ENCODE measurements at regions not wholly inside any gene's neighbourhood (a gene's known extent, or its start where the extent isn't known, plus 50 kb on each side); places are given as distances from the start of the nearest gene placed in this dataset.

GRCh38 chr2:129062146-129062912 is 743.7 kb upstream of the HS6ST1 start:
- no peak for DNase-seq

DNA sequence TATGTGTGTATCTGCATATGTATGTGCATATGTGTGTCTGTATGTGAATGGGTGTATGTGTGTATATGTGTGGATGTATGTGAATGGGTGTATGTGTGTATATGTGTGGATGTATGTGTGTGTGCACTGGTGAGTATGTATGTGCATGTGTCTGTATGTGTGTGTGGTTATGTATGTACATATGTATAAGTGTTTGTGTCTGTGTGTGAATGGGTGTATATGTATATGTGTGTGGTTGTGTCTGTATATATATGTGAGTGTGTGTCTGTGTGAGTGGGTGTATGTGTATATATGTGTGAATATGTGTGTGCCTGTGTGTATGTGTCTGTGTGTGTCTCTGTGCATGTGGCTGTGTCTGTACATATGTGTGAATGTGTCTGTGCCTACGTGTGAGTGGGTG is 748.4 kb upstream of the HS6ST1 start:
- no peak for DNase-seq

DNA sequence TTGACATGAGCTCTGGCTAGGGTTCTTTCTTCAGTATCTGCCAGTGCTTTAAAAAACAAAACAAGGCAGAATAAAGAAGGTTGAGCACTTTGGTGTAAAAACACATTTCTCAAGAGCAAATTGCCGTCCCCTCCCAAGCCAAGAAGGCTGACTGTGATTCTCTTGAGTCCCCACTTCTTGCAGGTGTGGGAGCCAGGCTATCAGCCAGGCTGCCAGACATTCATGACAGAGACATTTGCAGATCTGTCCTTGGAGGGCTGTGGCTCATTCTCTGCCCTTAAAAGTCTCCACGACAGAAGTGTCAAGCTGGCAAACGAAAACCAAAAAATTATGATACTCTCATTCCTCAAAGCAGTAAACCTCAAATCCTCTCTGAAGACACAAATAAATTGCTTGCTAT is 749.3 kb upstream of the HS6ST1 start:
- DNase-seq = no peak

DNA sequence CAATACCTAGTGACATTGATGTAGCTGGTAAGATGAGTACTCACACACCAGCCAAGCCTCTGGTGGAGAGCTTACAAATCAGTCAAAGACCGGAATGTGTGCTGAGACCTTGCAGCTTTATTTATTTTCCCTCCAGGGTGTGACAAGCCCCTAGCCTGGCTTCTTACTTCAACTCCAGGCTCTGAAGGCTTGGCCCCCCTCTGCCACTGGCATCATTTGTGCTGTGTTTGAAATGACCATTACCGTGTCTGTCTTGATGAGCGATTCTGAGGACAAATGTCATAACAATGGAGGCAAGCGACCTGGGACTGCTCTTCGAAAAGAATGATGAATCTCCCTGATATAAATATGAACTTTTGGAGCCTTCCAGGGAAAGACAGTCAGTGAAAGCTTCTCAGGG is 749.9 kb upstream of the HS6ST1 start:
- DNase-seq = no peak

DNA sequence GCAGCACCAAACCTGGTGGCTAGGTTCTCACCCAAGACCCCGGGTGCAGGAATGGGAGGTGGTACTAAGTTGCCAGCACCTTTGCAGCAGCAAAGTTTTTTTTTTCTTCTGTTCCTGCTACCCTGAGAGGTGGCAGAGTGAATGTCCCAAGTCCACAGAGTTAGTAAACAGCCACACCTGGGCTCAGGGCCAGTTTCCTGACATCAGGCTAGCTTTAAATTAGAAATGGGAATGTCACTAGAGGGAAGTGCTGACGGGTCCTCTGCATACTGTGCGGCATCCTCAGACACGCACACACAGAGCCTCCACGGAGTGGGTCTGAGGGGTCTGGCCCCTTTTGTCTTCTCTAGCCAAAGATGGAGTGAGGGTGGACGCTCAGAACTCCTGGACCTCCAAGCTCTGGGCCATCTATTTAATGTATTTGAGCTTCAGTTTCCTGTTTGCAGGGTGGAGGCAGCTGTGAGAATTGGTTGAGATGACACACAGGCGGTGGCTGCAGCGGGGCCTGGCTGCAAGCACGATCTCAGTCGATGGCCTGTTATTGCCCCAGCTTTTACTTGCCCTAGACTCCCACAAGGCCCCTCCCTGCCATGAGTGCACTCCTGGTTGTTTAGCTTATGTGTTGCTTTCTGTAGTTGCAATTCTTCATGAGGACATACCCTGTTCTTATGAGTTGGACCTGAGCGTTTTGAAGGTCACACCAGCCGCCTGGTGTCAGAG is 751.4 kb upstream of the HS6ST1 start:
- no peak for DNase-seq

DNA sequence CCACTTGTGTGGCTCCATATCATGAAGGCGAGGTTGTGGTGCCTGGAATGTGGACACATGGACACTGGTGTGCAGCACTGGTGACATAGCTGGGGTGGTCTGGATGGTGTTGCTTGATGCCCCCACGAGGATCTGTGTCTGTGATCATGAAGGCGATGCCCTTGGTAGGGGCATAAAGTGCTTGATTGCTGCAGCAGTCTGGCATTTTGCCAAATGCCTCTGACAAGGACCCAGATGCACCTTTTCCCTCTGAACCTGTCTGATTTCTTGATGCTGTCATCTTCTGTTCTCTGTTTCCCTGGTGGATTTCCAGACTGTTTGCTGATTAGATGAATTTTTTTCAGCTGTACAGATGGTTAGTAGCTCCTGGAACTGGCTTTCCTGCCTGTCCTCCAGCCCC is 752.0 kb upstream of the HS6ST1 start:
- no peak for DNase-seq

DNA sequence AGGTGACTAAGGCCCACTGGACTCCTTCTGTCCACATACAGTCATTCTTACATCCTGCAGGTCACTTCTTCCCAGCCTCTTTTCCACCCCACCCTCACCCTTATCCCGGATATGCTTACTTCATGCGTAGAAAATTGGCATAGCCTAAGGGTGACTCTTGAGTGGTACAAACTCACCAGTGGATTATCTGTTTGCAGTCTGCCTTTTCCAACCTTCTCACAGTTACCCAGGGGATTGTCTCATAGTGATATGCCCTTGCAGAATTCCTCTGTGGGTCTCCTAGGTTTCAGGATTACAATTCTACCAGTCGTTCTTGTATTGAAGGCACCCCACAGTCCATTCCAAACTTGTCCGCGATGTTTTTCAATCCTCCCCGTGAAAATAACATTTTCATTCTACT is 752.9 kb upstream of the HS6ST1 start:
- DNase-seq = no peak

DNA sequence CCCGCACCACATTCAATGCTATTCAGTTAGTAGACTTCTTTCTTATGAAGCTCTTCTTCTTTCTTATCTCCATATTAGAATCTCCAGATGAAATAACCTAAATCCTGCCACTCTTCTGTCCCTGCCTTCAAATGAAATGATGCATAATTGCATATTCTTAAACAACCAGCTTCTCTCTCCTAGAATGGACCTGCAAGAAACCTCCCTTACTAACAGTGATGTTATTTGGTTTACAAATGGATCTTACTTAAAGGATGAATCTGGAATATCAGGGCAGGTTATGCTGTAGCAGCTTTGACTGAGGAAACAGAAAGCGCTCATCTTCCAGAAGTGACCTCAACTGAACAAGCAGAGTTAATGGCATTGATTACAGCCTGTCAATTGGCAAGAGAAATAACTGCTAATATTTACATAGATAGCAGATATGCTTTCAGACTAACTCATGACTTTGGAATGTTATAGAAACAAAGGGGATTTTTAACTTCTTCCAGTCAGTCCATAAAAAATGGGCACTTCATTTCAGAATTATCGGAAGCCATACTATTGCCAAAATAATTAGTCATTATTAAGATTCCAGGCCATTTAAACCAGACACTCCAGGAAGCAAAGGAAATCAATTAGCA is 755.7 kb upstream of the HS6ST1 start:
- no peak for DNase-seq

GRCh38 chr2:129078548-129078947 is 759.9 kb upstream of the HS6ST1 start:
- DNase-seq = no peak

GRCh38 chr2:129080715-129081476 is 762.2 kb upstream of the HS6ST1 start:
- DNase-seq = no peak

DNA sequence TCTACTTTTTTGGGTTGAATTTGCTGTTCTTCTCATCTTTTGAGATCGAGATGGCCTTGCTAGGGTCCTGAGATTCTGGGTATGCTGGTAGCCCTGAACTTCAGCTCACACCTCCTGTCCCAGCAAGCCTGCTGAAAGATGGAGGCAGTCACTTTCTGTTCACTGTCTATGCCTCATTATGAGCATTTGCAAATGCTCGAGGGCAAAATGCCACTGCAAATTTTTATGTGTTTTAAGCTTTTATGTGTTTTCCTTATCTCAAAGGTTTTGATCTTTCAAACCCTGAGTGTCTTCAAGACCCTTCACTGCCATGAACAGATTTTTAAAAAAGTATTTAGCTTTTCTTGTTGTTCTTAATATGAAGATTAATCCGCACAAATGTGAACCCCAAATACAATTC is 766.7 kb upstream of the HS6ST1 start:
- no peak for DNase-seq

DNA sequence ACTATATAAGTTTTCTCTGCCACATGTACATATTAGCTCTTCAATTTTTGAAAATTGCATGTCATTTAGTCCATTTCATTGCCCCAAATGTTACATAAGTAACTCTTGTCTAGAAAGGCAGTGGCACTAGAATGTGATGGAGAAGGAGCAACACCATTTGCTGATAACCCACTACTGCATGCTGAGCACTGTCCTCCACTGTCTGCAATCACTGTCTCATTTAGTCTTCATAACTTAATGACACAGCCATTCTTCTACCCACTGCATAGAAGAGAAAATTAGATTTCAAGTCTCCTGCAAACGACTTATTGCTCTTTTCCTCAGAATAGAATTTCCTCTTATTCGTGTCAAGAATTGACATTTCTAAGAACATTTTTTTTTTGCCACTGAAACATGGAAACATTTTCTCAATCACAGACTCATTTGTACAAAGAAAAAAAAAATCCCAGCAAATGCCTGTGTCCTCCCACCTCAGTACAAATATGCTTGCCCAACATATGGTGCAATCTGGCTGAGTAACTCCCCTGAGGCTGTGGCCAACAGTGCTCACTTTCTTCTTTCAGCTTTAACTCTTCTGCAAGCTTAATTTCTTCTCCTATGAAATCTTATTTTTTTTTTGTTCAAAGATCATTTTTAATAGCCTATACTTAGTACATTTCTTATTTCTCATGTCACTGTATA is 768.6 kb upstream of the HS6ST1 start:
- no peak for DNase-seq

DNA sequence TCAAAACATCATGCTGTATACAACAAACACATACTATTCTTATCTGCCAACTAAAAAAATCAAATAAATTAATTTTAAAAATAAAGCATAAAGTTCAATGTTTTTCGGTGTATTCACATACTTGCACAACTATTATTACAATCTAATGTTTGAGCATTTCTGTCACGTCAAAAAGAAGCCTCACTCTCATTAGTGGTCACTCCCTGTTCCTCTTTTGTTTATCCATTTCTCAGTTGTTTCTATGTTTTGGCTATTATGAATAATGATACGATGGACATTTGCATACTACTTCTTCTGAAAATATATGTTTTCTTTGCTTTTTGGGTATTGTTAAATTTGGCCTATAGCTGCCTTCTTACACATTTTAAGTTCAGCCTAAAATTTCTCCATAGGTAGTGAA is 773.0 kb upstream of the HS6ST1 start:
- no peak for DNase-seq

DNA sequence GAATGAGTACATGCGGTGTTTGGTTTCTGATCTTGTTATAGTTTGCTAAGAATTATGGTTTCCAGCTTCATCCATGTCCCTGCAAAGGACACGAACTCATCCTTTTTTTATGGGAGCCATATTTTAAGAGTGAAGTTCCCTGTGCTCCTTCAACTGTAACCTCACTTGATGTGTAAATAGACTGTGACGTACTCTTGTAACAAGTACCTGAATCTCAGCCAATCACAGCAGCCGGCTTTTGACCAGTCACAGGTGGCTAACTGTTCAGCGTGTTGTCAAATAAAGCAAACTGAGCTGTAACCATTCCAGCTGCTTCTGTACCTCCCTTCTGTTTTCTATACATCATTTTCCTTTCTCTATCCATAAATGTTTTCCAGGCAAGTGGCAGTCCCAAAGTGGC is 774.3 kb upstream of the HS6ST1 start:
- no peak for DNase-seq

DNA sequence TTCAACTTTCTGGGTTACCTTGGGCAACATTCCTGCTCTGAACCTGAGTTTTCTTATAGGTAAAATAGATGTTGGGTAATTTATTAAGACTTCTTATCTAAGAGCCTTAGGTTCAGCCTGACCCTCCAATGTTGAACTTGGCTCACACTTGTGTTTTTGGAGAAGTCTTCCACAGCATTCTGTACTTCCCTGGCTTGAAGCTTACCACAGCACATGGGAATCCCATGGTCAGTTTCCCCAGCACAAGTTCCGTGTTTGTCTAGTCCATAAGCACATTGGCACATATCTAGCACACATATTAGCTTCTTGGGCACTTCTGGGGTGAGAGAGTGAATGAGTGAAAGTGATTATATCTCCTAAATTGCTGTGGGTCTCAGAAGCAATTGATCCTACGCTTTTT is 782.5 kb upstream of the HS6ST1 start:
- DNase-seq = no peak

DNA sequence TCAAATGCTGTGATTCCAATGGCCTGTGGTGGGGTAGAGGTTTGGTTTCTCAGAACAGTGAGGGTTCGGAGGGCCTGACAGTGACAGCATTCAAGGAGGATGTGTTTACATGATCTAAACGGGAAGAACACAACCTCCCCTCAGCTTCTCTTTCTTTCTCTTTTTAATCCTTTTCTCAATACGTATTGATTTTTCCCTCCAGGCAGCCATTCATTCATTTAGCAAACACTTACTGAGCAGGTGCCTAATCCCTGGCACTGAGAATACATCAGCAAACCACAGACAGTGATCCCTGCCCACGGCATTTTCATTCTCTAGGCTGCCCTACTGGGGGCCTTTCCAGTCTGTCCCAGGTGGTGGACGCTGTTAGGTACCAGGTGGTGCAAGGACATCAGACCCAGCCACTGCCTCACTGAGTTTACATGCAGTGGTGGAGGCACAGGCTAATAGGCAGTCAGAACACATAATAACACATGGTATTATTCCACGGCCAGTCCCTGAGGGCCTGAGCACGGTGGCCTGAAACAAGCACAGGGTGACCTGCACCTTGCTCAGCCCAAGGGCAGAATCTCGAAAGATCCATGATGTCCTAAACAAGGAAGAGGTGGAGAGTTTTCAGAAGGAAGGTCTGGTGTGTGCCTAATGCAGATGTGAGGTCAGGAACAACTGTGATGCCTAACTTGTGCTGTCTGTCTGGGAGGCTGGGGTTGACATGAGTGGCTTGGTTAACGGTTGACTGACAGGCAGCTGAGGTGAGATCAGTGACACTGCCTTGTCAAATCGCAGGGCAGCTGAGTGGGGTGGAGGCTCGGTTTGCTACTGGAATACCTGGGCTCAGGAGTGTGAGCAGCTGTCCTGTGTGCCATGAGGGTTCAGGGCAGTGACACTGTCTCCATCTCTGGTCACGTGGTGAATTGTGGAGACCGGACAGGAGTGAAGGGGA is 785.5 kb upstream of the HS6ST1 start:
- DNase-seq = no peak

DNA sequence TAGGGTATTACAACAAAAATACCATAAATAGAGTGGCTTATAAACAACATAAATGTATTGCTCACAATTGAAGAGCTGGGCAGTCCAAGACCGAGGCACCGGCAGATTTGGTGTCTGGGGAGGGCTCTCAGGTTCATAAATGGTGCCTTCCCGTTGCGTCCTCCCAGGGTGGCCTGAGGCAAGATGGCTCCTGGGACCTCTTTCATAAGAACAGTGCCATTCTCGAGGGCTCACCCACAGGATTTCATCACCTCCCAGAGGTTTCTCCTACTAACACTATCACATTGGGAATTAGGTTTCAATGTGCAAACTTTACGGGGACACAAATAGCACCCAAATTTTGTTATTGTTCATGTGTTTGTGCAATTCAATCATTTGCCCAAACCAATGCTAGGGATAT is 793.5 kb upstream of the HS6ST1 start:
- DNase-seq = no peak

DNA sequence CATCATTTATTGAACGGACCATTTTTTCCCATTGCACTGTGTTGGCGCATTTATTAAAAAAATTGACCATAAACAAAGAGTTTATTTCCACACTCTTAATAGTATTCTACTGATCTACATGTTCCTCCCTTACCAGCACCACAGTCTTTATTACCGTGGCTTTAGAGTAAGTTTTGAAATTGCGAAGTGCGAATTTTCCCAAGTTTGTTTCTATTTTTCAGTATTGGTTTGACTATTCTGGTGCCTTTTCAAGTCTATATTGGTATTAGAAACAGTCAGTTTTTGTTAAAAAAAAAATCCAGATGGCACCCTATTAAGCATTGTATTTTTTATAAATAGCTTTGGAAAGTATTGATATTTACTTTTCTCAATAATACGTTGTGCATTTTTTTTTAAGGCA is 795.1 kb upstream of the HS6ST1 start:
- DNase-seq = no peak

GRCh38 chr2:129117434-129117833 is 798.8 kb upstream of the HS6ST1 start:
- DNase-seq = no peak

DNA sequence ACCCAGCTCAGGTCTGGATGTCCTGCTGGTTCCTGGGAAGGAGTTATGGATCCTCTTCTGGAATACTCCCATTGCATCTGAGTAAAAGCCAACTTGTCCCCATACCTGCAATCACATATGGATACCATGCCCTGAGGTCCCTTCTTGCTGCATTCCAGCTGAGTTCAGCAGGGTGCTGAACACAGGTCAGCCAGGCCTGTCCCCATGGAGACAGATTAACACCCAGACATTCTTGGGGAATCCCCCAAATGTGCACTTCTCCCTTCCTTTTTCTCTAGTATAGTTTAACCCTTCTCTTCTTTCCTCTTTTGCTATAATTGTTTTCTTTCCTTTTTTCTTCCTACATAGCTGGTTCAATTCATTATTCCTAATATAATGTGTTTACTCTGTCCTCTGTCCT is 799.6 kb upstream of the HS6ST1 start:
- no peak for DNase-seq

DNA sequence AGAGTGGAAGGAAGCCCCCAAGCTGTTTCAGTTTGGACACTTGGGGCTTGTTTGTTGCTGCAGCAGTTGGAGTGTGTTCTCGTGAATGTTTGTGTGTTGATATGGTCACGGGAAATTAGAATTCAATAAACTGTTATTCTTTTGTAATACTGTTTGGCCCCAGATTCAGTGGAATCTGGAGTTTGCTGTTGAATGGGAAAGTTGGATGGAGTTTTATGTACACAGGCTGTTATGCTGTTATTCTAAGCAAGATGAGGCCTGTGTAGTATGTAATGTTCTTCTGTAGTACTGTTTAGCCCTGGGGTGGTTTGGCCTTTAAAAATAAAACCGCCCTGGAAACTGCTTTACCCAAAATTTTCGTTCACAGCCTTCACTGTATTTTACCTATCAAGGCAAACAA is 810.4 kb upstream of the HS6ST1 start:
- DNase-seq = no peak

All from NCI-H526 treated with DMSO at 0.1 percent for 48 hours (cell line).